WTC11 (cell line): ENCODE measurements at regions not wholly inside any gene's neighbourhood (a gene's known extent, or its start where the extent isn't known, plus 50 kb on each side); places are given as distances from the start of the nearest gene placed in this dataset.

Experiments
- ATAC-seq: fragments of 200-7000 bp; cut with Tn5 transposase; 2 replicates; pipeline ENCODE4 v1.10.0; 2021; ENCODE audit warnings: mild to moderate bottlenecking, moderate library complexity
- CTCF ChIA-PET: fragments of 300-600 bp; sonication (Branson Sonifier 250); formaldehyde crosslinking; loops from one replicate; lab custom pipeline; 2021; ENCODE audit warnings: antibody characterized with exemption; lab: Charles Lee
- POLR2A ChIA-PET: fragments of 350-600 bp; sonication (Branson Sonifier 250); formaldehyde crosslinking; loops from one replicate; lab custom pipeline; 2021; ENCODE audit warnings: antibody characterized with exemption; lab: Charles Lee
- DNase-seq: peaks from one replicate; pipeline ENCODE4 v3.0.0; 2021; ENCODE audit warnings: low spot score
- H3K27ac Mint-ChIP-seq: 2 replicates; pipeline ENCODE4 v1.8.0; 2021; ENCODE audit warnings: mixed read lengths
- H3K27me3 Mint-ChIP-seq: 2 replicates; pipeline ENCODE4 v1.8.0; 2021; ENCODE audit warnings: low read depth, mild to moderate bottlenecking, moderate library complexity, mixed read lengths
- H3K36me3 Mint-ChIP-seq: 2 replicates; pipeline ENCODE4 v1.8.0; 2021; ENCODE audit warnings: mixed read lengths
- H3K4me1 Mint-ChIP-seq: 2 replicates; pipeline ENCODE4 v1.8.0; 2022; ENCODE audit warnings: mixed read lengths
- H3K4me3 Mint-ChIP-seq: 2 replicates; pipeline ENCODE4 v1.8.0; 2021; ENCODE audit warnings: mild to moderate bottlenecking, moderate library complexity, mixed read lengths
- H3K9me3 Mint-ChIP-seq: 2 replicates; pipeline ENCODE4 v1.8.0; 2021; ENCODE audit warnings: mixed read lengths
- ATF1 ChIP-seq: sonication (generic); formaldehyde crosslinking; IDR thresholded peaks from 2 replicates; pipeline ENCODE4 v1.8.1; 2023; ENCODE audit warnings: mild to moderate bottlenecking, moderate library complexity, missing genetic modification reagents
- CBFB ChIP-seq: sonication (generic); formaldehyde crosslinking; IDR thresholded peaks from 2 replicates; pipeline ENCODE4 v1.8.1; 2022; ENCODE audit warnings: mild to moderate bottlenecking, low read depth, missing genetic modification reagents
- FOXP1 ChIP-seq: sonication (generic); formaldehyde crosslinking; IDR thresholded peaks from 2 replicates; pipeline ENCODE4 v1.8.0; 2022; ENCODE audit warnings: missing genetic modification reagents, mild to moderate bottlenecking, moderate library complexity, borderline replicate concordance
- GRHL2 ChIP-seq: fragments of 250-450 bp; sonication (Bioruptor Pico); IDR thresholded peaks from 2 replicates; pipeline ENCODE4 v1.8.0; 2022; ENCODE audit warnings: mild to moderate bottlenecking, moderate library complexity; ENCODE audit not compliant: insufficient replicate concordance, severe bottlenecking
- JUN ChIP-seq: sonication (generic); formaldehyde crosslinking; IDR thresholded peaks from 2 replicates; pipeline ENCODE4 v1.8.0; 2023; ENCODE audit warnings: mild to moderate bottlenecking, missing genetic modification reagents
- MYBL2 ChIP-seq: sonication (generic); formaldehyde crosslinking; IDR thresholded peaks from 2 replicates; pipeline ENCODE4 v1.8.1; 2023; ENCODE audit warnings: mild to moderate bottlenecking, moderate library complexity, missing genetic modification reagents
- NFATC4 ChIP-seq: fragments of 250-450 bp; sonication (Bioruptor Pico); IDR thresholded peaks from 2 replicates; pipeline ENCODE4 v1.9.0; 2021; ENCODE audit warnings: mild to moderate bottlenecking
- RORB ChIP-seq: fragments of 250-450 bp; sonication (Bioruptor Pico); IDR thresholded peaks from 2 replicates; pipeline ENCODE4 v1.9.0; 2021; ENCODE audit warnings: mild to moderate bottlenecking
- SP1 ChIP-seq: sonication (generic); formaldehyde crosslinking; conservative IDR thresholded peaks from 2 replicates; pipeline ENCODE4 v1.8.1; 2022; ENCODE audit warnings: missing genetic modification reagents
- TEAD4 ChIP-seq: sonication (generic); formaldehyde crosslinking; IDR thresholded peaks from 2 replicates; pipeline ENCODE4 v1.8.0; 2022; ENCODE audit warnings: mild to moderate bottlenecking, missing genetic modification reagents
- TF ChIP-seq, protein P1 (sequence below): sonication (generic); formaldehyde crosslinking; IDR thresholded peaks from 2 replicates; pipeline ENCODE4 v1.8.1; 2023; ENCODE audit warnings: mild to moderate bottlenecking, missing genetic modification reagents, moderate library complexity
- TF ChIP-seq, protein P2 (sequence below): sonication (generic); formaldehyde crosslinking; IDR thresholded peaks from 2 replicates; pipeline ENCODE4 v1.8.0; 2022; ENCODE audit warnings: mild to moderate bottlenecking, missing genetic modification reagents
- TF ChIP-seq, protein P3 (sequence below): fragments of 200-600 bp; IDR thresholded peaks from 2 replicates; pipeline ENCODE4 v1.8.0; 2022; ENCODE audit warnings: antibody characterized with exemption
- TF ChIP-seq, protein P4 (sequence below): sonication (generic); formaldehyde crosslinking; IDR thresholded peaks from 2 replicates; pipeline ENCODE4 v1.8.1; 2022; ENCODE audit warnings: mild to moderate bottlenecking, missing genetic modification reagents, moderate library complexity, borderline replicate concordance
- TF ChIP-seq, protein P5 (sequence below): sonication (generic); formaldehyde crosslinking; IDR thresholded peaks from 2 replicates; pipeline ENCODE4 v1.8.0; 2022; ENCODE audit warnings: mild to moderate bottlenecking, missing genetic modification reagents
- TF ChIP-seq, protein P6 (sequence below): sonication (generic); formaldehyde crosslinking; IDR thresholded peaks from 2 replicates; pipeline ENCODE4 v1.8.1; 2023; ENCODE audit warnings: mild to moderate bottlenecking, missing genetic modification reagents
- TF ChIP-seq, protein P7 (sequence below): sonication (generic); formaldehyde crosslinking; IDR thresholded peaks from 2 replicates; pipeline ENCODE4 v1.8.0; 2022; ENCODE audit warnings: missing genetic modification reagents
- TF ChIP-seq, protein P8 (sequence below): sonication (generic); formaldehyde crosslinking; IDR thresholded peaks from 2 replicates; pipeline ENCODE4 v1.8.0; 2023; ENCODE audit warnings: mild to moderate bottlenecking, missing genetic modification reagents
- TF ChIP-seq, protein P9 (sequence below): sonication (generic); formaldehyde crosslinking; IDR thresholded peaks from 2 replicates; pipeline ENCODE4 v1.8.0; 2022; ENCODE audit warnings: mild to moderate bottlenecking, missing genetic modification reagents

DNA sequence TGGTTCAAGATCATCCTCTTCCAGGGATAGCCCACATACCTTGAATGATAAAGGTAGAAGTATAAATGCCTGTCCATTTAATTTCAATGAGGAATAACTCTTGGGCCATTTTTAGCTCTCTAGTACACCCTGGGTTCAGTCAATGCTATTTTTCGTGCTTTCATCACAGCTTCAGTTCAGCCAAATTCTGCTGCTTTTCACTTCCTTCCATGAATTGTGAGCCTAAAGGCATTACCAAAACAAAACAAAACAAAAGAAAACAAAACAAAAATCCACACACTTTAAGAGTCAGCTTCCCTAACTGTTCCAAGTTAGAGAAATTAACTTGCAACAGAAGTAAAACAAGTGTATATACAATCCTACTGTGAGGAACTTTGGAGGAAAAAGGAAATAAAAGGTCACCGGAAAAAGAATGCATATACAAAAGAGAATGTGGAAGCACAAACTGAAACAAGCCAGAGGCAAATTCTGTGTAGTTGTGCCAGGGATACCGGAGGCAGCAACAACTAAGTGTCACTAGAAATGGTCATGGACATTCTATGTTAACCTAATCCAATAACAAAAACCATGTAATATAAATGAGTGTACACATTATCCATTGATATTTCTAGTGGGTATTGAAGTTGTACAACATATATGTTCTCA is 423.1 kb downstream of the KCTD8 start:
- Mint-ChIP-seq H3K27me3 (no peaks in the 10 kb centered on the region), H3K4me3 (no peak overlapping the region), H3K36me3 (no peaks in the 10 kb centered on the region), H3K4me1 (peaks cover 9% of the 10 kb centered on the region), H3K27ac (no peak overlapping the region), H3K9me3 (peaks cover under 1% of the 10 kb centered on the region; the same call in 1 of the 2 replicates)
- ChIA-PET CTCF (no interaction called here), POLR2A (no interaction called here)
- no peak for TF ChIP-seq SP1
- TF ChIP-seq GRHL2 (CRISPR knock-in tag): no peak
- TF ChIP-seq, protein P1, sequence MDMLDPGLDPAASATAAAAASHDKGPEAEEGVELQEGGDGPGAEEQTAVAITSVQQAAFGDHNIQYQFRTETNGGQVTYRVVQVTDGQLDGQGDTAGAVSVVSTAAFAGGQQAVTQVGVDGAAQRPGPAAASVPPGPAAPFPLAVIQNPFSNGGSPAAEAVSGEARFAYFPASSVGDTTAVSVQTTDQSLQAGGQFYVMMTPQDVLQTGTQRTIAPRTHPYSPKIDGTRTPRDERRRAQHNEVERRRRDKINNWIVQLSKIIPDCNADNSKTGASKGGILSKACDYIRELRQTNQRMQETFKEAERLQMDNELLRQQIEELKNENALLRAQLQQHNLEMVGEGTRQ (CRISPR knock-in tag): no peak
- TF ChIP-seq, protein P2, sequence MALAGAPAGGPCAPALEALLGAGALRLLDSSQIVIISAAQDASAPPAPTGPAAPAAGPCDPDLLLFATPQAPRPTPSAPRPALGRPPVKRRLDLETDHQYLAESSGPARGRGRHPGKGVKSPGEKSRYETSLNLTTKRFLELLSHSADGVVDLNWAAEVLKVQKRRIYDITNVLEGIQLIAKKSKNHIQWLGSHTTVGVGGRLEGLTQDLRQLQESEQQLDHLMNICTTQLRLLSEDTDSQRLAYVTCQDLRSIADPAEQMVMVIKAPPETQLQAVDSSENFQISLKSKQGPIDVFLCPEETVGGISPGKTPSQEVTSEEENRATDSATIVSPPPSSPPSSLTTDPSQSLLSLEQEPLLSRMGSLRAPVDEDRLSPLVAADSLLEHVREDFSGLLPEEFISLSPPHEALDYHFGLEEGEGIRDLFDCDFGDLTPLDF (CRISPR knock-in tag): no peak
- TF ChIP-seq, protein P3, sequence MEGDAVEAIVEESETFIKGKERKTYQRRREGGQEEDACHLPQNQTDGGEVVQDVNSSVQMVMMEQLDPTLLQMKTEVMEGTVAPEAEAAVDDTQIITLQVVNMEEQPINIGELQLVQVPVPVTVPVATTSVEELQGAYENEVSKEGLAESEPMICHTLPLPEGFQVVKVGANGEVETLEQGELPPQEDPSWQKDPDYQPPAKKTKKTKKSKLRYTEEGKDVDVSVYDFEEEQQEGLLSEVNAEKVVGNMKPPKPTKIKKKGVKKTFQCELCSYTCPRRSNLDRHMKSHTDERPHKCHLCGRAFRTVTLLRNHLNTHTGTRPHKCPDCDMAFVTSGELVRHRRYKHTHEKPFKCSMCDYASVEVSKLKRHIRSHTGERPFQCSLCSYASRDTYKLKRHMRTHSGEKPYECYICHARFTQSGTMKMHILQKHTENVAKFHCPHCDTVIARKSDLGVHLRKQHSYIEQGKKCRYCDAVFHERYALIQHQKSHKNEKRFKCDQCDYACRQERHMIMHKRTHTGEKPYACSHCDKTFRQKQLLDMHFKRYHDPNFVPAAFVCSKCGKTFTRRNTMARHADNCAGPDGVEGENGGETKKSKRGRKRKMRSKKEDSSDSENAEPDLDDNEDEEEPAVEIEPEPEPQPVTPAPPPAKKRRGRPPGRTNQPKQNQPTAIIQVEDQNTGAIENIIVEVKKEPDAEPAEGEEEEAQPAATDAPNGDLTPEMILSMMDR: no peak
- TF ChIP-seq, protein P4, sequence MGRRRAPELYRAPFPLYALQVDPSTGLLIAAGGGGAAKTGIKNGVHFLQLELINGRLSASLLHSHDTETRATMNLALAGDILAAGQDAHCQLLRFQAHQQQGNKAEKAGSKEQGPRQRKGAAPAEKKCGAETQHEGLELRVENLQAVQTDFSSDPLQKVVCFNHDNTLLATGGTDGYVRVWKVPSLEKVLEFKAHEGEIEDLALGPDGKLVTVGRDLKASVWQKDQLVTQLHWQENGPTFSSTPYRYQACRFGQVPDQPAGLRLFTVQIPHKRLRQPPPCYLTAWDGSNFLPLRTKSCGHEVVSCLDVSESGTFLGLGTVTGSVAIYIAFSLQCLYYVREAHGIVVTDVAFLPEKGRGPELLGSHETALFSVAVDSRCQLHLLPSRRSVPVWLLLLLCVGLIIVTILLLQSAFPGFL (CRISPR knock-in tag): no peak
- TF ChIP-seq JUN (CRISPR knock-in tag): no peak
- TF ChIP-seq, protein P5, sequence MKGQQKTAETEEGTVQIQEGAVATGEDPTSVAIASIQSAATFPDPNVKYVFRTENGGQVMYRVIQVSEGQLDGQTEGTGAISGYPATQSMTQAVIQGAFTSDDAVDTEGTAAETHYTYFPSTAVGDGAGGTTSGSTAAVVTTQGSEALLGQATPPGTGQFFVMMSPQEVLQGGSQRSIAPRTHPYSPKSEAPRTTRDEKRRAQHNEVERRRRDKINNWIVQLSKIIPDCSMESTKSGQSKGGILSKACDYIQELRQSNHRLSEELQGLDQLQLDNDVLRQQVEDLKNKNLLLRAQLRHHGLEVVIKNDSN: no peak
- TF ChIP-seq, protein P6, sequence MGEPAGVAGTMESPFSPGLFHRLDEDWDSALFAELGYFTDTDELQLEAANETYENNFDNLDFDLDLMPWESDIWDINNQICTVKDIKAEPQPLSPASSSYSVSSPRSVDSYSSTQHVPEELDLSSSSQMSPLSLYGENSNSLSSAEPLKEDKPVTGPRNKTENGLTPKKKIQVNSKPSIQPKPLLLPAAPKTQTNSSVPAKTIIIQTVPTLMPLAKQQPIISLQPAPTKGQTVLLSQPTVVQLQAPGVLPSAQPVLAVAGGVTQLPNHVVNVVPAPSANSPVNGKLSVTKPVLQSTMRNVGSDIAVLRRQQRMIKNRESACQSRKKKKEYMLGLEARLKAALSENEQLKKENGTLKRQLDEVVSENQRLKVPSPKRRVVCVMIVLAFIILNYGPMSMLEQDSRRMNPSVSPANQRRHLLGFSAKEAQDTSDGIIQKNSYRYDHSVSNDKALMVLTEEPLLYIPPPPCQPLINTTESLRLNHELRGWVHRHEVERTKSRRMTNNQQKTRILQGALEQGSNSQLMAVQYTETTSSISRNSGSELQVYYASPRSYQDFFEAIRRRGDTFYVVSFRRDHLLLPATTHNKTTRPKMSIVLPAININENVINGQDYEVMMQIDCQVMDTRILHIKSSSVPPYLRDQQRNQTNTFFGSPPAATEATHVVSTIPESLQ (CRISPR knock-in tag): no peak
- TF ChIP-seq CBFB (CRISPR knock-in tag): no peak
- no peak for TF ChIP-seq RORB
- no peak for TF ChIP-seq NFATC4 (CRISPR knock-in tag)
- TF ChIP-seq, protein P7, sequence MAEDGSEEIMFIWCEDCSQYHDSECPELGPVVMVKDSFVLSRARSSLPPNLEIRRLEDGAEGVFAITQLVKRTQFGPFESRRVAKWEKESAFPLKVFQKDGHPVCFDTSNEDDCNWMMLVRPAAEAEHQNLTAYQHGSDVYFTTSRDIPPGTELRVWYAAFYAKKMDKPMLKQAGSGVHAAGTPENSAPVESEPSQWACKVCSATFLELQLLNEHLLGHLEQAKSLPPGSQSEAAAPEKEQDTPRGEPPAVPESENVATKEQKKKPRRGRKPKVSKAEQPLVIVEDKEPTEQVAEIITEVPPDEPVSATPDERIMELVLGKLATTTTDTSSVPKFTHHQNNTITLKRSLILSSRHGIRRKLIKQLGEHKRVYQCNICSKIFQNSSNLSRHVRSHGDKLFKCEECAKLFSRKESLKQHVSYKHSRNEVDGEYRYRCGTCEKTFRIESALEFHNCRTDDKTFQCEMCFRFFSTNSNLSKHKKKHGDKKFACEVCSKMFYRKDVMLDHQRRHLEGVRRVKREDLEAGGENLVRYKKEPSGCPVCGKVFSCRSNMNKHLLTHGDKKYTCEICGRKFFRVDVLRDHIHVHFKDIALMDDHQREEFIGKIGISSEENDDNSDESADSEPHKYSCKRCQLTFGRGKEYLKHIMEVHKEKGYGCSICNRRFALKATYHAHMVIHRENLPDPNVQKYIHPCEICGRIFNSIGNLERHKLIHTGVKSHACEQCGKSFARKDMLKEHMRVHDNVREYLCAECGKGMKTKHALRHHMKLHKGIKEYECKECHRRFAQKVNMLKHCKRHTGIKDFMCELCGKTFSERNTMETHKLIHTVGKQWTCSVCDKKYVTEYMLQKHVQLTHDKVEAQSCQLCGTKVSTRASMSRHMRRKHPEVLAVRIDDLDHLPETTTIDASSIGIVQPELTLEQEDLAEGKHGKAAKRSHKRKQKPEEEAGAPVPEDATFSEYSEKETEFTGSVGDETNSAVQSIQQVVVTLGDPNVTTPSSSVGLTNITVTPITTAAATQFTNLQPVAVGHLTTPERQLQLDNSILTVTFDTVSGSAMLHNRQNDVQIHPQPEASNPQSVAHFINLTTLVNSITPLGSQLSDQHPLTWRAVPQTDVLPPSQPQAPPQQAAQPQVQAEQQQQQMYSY (CRISPR knock-in tag): no peak
- no peak for TF ChIP-seq ATF1 (CRISPR knock-in tag)
- TF ChIP-seq, protein P8, sequence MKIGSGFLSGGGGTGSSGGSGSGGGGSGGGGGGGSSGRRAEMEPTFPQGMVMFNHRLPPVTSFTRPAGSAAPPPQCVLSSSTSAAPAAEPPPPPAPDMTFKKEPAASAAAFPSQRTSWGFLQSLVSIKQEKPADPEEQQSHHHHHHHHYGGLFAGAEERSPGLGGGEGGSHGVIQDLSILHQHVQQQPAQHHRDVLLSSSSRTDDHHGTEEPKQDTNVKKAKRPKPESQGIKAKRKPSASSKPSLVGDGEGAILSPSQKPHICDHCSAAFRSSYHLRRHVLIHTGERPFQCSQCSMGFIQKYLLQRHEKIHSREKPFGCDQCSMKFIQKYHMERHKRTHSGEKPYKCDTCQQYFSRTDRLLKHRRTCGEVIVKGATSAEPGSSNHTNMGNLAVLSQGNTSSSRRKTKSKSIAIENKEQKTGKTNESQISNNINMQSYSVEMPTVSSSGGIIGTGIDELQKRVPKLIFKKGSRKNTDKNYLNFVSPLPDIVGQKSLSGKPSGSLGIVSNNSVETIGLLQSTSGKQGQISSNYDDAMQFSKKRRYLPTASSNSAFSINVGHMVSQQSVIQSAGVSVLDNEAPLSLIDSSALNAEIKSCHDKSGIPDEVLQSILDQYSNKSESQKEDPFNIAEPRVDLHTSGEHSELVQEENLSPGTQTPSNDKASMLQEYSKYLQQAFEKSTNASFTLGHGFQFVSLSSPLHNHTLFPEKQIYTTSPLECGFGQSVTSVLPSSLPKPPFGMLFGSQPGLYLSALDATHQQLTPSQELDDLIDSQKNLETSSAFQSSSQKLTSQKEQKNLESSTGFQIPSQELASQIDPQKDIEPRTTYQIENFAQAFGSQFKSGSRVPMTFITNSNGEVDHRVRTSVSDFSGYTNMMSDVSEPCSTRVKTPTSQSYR: no peak
- TF ChIP-seq, protein P9, sequence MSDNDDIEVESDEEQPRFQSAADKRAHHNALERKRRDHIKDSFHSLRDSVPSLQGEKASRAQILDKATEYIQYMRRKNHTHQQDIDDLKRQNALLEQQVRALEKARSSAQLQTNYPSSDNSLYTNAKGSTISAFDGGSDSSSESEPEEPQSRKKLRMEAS (CRISPR knock-in tag): no peak
- no peak for TF ChIP-seq TEAD4 (CRISPR knock-in tag)
- no peak for TF ChIP-seq MYBL2 (CRISPR knock-in tag)
- TF ChIP-seq FOXP1 (CRISPR knock-in tag): no peak
- DNase-seq: no peak
- no peak for ATAC-seq
